IMR-90 (cell line): ENCODE measurements at regions not wholly inside any gene's neighbourhood (a gene's known extent, or its start where the extent isn't known, plus 50 kb on each side); places are given as distances from the start of the nearest gene placed in this dataset.

Source experiments
- BHLHE40 ChIP-seq: fragments of 150-350 bp; IDR thresholded peaks from 2 replicates; pipeline ENCODE4 v1.6.1; 2016; ENCODE audit warnings: mild to moderate bottlenecking, low read depth, low read length
- FOS ChIP-seq: fragments of 150-350 bp; IDR thresholded peaks from 2 replicates; pipeline ENCODE4 v1.6.1; 2016; ENCODE audit warnings: low read depth, low read length
- MAZ ChIP-seq: IDR thresholded peaks from 2 replicates; pipeline ENCODE4 v1.6.1; 2012; ENCODE audit warnings: low read depth, mild to moderate bottlenecking, low read length, improper control_type of control experiment, moderate library complexity, borderline replicate concordance
- POLR2A ChIP-seq: IDR thresholded peaks from 2 replicates; pipeline ENCODE4 v1.6.1; 2012; ENCODE audit warnings: mild to moderate bottlenecking, low read depth, low read length
- RAD21 ChIP-seq: IDR thresholded peaks from 2 replicates; pipeline ENCODE4 v1.6.1; 2012; ENCODE audit warnings: low read length, improper control_type of control experiment
- RFX5 ChIP-seq: IDR thresholded peaks from 2 replicates; pipeline ENCODE4 v1.8.0; 2012; ENCODE audit warnings: low read depth, mild to moderate bottlenecking, low read length, moderate library complexity
- SMC3 ChIP-seq: fragments of 150-350 bp; IDR thresholded peaks from 2 replicates; pipeline ENCODE4 v1.6.1; 2016; ENCODE audit warnings: low read depth, mild to moderate bottlenecking, antibody characterized with exemption, low read length, moderate library complexity
- TF ChIP-seq, protein P1 (sequence below): conservative IDR thresholded peaks from 2 replicates; pipeline ENCODE4 v1.5.1; 2012; ENCODE audit warnings: mild to moderate bottlenecking, low read depth, low read length, improper control_type of control experiment

DNA sequence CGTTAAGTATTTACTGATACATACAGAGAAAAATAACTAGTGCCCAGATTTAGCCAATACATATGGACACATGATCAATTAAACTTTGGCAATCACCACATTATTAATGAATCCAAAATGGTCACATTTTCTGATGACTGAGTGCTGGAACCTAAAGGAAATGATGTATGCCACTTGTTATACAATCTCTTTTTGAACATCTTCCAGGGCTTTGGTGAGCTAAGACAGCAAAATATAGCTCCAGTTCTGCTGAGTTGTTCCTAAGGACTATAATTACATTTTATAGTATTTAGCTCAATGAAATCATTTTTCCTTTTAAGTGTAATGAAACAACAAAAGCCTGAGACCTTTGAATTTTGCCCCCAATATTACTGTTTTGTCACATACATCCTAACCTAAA, 329.1 kb upstream of the ATP2B1 start:
- TF ChIP-seq RAD21 (no peak), RFX5 (no peak), SMC3 (no peak), BHLHE40 (no peak), POLR2A (no peak), FOS (no peak), MAZ (no peak)
- TF ChIP-seq, protein P1, sequence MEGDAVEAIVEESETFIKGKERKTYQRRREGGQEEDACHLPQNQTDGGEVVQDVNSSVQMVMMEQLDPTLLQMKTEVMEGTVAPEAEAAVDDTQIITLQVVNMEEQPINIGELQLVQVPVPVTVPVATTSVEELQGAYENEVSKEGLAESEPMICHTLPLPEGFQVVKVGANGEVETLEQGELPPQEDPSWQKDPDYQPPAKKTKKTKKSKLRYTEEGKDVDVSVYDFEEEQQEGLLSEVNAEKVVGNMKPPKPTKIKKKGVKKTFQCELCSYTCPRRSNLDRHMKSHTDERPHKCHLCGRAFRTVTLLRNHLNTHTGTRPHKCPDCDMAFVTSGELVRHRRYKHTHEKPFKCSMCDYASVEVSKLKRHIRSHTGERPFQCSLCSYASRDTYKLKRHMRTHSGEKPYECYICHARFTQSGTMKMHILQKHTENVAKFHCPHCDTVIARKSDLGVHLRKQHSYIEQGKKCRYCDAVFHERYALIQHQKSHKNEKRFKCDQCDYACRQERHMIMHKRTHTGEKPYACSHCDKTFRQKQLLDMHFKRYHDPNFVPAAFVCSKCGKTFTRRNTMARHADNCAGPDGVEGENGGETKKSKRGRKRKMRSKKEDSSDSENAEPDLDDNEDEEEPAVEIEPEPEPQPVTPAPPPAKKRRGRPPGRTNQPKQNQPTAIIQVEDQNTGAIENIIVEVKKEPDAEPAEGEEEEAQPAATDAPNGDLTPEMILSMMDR, result no peak
